Gastrocnemius medialis (tissue), 4 donors: ENCODE measurements at regions not wholly inside any gene's neighbourhood (a gene's known extent, or its start where the extent isn't known, plus 50 kb on each side); places are given as distances from the start of the nearest gene placed in this dataset.

Source experiments
- ATAC-seq, 2 donors: fragments of 150-250 bp; one replicate each; pipeline ENCODE4 v1.9.1; 2016
- DNase-seq, 2 donors: peaks; one replicate each; pipeline ENCODE4 v3.0.0-alpha.2; 2019
- H3K27ac ChIP-seq, 4 donors: fragments of 200-600 bp; sonication (generic); 1 replicate in 1 of 4; 2 replicates in 3 of 4; pipeline ENCODE4 v1.5.1; 2016 to 2018; ENCODE audit warnings: mild to moderate bottlenecking in 2 of 4, moderate library complexity in 1 of 4
- H3K27me3 ChIP-seq, 3 donors: fragments of 200-600 bp; sonication (generic) in 2 of 3; 1 replicate in 1 of 3; 2 replicates in 2 of 3; pipeline versions ENCODE4 v1.5.1 to v1.6.0; 2016 to 2019; ENCODE audit warnings: mild to moderate bottlenecking in 1 of 3, moderate library complexity in 1 of 3
- H3K36me3 ChIP-seq, 2 donors: fragments of 200-600 bp; sonication (generic) in 1 of 2; one replicate each; pipeline ENCODE4 v1.5.1; 2017 to 2018
- H3K4me1 ChIP-seq, 2 donors: fragments of 200-600 bp; sonication (generic) in 1 of 2; one replicate each; pipeline ENCODE4 v1.5.1; 2016 to 2017; ENCODE audit warnings: mild to moderate bottlenecking in 2 of 2
- H3K4me3 ChIP-seq, 4 donors: fragments of 200-600 bp; sonication (generic) in 3 of 4; 1 replicate in 1 of 4; 2 replicates in 3 of 4; pipeline ENCODE4 v1.5.1; 2016 to 2019; ENCODE audit warnings: mild to moderate bottlenecking in 2 of 4
- H3K9me3 ChIP-seq, 3 donors: fragments of 200-600 bp; sonication (generic) in 2 of 3; 1 replicate in 1 of 3; 2 replicates in 2 of 3; pipeline ENCODE4 v1.5.1; 2016 to 2019
- POLR2A ChIP-seq, 2 donors: fragments of 450-650 bp; IDR thresholded peaks; one replicate each; pipeline ENCODE4 v1.6.1; 2017; ENCODE audit warnings: antibody characterized with exemption in 2 of 2, mild to moderate bottlenecking in 2 of 2, moderate library complexity in 2 of 2
- in situ Hi-C, 4 donors: fragments of 200-750 bp; cut with MboI; loops; one replicate each; pipeline versions ENCODE4 v1.15.0 to v1.8.0; 2017; ENCODE audit warnings: low sequenced_read_pairs in 4 of 4
- intact Hi-C: fragments of 100-400 bp; cut with DNase I; formaldehyde crosslinking; loops from one replicate; pipeline ENCODE4 v1.15.1; 2023; ENCODE audit warnings: low total_unique reads
- TF ChIP-seq, protein P1 (sequence below), 5 experiments: fragments of 450-650 bp in 3 of 5; fragments of 200-600 bp in 2 of 5; sonication (generic) in 2 of 5; IDR thresholded peaks in 4 of 5; conservative IDR thresholded peaks in 1 of 5; 1 replicate in 4 of 5; 2 replicates in 1 of 5; pipeline ENCODE4 v1.5.1; 2016 to 2019; ENCODE audit warnings: antibody characterized with exemption in 5 of 5, mild to moderate bottlenecking in 3 of 5, moderate library complexity in 3 of 5

DNA sequence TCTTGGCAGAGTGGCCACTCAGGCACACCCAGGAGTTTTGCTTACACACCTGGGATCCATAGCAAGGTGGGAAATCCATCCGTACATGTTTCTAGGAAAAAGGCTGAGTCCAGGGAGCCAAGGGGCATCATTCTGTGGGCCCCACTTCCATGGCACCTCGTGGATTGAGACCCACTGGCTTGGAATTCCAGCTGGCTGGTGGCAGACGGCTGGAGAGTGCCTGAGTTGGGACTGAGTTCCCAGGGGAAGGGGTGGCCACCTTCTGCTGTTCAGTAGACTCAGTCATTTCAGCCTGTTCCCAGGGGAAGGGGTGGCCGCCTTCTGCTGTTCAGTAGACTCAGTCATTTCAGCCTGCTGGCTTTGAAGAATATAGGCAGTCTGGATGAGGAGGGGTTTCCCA, 366.0 kb upstream of the GRIA3 start:
- no peaks in the 10 kb centered on the region for H3K27me3 ChIP-seq
- no peak for ATAC-seq
- in situ Hi-C loops: no loop called here

DNA sequence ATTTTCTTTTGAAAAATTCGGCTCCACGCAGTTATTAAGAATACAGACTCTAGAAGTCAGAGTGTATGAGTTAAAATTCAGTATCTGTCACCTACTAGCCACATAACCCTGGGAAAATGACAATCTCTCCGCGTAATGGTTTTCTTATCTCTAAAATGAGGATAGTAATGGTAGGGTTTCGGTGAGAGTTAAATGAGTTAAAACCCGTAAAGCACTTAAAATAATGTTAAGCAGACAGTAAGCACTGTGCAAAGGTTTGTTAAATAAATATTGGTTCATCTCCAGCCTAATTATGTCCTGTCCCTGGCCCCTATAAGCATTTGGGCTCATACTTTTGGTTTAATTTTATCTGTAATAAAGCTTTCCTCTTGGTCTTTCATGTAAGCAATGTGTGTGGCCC, 350.8 kb upstream of the GRIA3 start:
- Histone ChIP-seq H3K9me3 (no peaks in the 10 kb centered on the region), H3K27me3 (no peaks in the 10 kb centered on the region), H3K27ac (no peak overlapping the region), H3K4me1 (no peaks in the 10 kb centered on the region), H3K36me3 (no peaks in the 10 kb centered on the region), H3K4me3 (no peak overlapping the region)
- in situ Hi-C loops (no loop called here), intact Hi-C loops (no loop called here)
- TF ChIP-seq, protein P1, sequence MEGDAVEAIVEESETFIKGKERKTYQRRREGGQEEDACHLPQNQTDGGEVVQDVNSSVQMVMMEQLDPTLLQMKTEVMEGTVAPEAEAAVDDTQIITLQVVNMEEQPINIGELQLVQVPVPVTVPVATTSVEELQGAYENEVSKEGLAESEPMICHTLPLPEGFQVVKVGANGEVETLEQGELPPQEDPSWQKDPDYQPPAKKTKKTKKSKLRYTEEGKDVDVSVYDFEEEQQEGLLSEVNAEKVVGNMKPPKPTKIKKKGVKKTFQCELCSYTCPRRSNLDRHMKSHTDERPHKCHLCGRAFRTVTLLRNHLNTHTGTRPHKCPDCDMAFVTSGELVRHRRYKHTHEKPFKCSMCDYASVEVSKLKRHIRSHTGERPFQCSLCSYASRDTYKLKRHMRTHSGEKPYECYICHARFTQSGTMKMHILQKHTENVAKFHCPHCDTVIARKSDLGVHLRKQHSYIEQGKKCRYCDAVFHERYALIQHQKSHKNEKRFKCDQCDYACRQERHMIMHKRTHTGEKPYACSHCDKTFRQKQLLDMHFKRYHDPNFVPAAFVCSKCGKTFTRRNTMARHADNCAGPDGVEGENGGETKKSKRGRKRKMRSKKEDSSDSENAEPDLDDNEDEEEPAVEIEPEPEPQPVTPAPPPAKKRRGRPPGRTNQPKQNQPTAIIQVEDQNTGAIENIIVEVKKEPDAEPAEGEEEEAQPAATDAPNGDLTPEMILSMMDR (IDR thresholded peaks at IDR 0.05 in 4 of 5, conservative IDR thresholded peaks at IDR 0.05 in 1 of 5): no peak
- TF ChIP-seq POLR2A (IDR thresholded peaks at IDR 0.05): no peak
- DNase-seq (no peak), ATAC-seq (no peak)

More for the DNA sequence above, 366.0 kb upstream of the GRIA3 start:
- intact Hi-C loops: no loop called here
- H3K27ac ChIP-seq: no peak overlapping the region
- H3K36me3 ChIP-seq: no peaks in the 10 kb centered on the region
- no peak for DNase-seq
- TF ChIP-seq, protein P1 (IDR thresholded peaks at IDR 0.05 in 4 of 5, conservative IDR thresholded peaks at IDR 0.05 in 1 of 5): no peak
- TF ChIP-seq POLR2A (IDR thresholded peaks at IDR 0.05): no peak
- H3K9me3 ChIP-seq: no peaks in the 10 kb centered on the region
- no peaks in the 10 kb centered on the region for H3K4me1 ChIP-seq
- no peak overlapping the region for H3K4me3 ChIP-seq

DNA sequence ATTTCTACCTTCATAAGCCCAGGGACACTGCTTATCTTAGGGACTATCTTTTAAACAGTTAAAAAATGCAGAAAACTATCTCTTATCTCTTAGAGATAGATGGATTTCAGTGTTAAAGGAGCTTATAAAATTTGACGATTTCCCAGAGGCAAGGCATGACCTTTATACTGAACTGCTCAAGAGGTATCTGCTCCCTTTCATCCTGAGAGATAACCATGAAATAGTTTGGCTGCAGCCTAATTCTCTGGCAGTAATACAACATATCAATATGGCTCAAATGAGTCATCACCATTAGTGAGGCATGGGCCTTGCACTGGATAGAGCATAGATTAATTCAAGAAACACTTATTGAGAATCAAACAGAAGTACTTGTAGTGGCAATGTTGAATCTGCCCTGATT, 348.2 kb upstream of the GRIA3 start:
- ATAC-seq: no peak

DNA sequence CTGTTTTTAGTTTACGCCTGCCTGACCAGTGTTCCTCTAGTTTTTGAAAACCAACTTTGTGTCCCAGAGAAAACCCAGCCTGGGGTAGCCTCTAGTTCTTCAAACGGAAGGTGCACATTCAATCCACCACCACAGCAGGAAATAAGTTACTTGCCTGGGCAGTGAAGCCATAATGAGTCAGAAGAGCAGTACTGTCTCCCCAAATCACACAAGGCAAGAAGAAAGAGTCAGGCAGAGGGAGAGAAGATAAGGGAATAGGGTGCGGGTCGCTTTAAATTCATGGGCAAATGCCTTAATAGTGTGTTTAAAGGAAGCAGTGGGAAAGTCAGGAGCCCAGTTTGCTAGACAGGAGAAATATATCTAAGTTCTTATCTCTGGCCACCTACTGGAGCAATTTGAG, 333.8 kb upstream of the GRIA3 start:
- intact Hi-C loops (no loop called here), in situ Hi-C loops (no loop called here)
- H3K9me3 ChIP-seq: no peaks in the 10 kb centered on the region
- ATAC-seq: no peak
- no peak overlapping the region for H3K27ac ChIP-seq
- H3K4me3 ChIP-seq: no peak overlapping the region
- no peak for DNase-seq
- H3K4me1 ChIP-seq: no peaks in the 10 kb centered on the region
- H3K27me3 ChIP-seq: no peaks in the 10 kb centered on the region
- no peak for TF ChIP-seq POLR2A (IDR thresholded peaks at IDR 0.05)
- TF ChIP-seq, protein P1 (IDR thresholded peaks at IDR 0.05 in 4 of 5, conservative IDR thresholded peaks at IDR 0.05 in 1 of 5): no peak
- no peaks in the 10 kb centered on the region for H3K36me3 ChIP-seq

More for the DNA sequence above, 348.2 kb upstream of the GRIA3 start:
- in situ Hi-C loops: no loop called here
- Histone ChIP-seq H3K27me3 (no peaks in the 10 kb centered on the region), H3K4me1 (no peaks in the 10 kb centered on the region), H3K9me3 (no peaks in the 10 kb centered on the region), H3K4me3 (no peak overlapping the region), H3K36me3 (no peaks in the 10 kb centered on the region), H3K27ac (no peak overlapping the region)
- DNase-seq: no peak
- TF ChIP-seq, protein P1 (IDR thresholded peaks at IDR 0.05 in 4 of 5, conservative IDR thresholded peaks at IDR 0.05 in 1 of 5): no peak
- TF ChIP-seq POLR2A (IDR thresholded peaks at IDR 0.05): no peak
- intact Hi-C loops: no loop called here

DNA sequence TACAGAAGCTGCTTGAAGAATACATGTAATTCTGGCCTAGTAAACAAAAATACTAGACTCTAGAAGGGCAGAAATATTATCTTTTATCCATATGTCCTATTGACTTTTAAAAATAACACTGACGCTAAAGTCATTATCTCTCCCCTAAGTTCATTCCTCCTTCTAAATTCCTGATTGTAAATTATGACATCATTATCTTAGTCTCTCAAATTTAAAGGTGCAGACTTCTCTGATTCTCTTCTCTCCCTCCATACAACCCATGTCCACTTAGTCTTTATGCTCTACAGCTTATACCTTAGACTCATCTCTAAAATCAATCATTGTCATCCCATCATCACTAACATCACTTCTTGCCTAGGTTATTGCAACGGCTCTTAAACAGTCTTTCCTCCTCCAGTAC, 327.9 kb upstream of the GRIA3 start:
- no peak for ATAC-seq
- no peak for TF ChIP-seq POLR2A (IDR thresholded peaks at IDR 0.05)
- TF ChIP-seq, protein P1 (IDR thresholded peaks at IDR 0.05 in 4 of 5, conservative IDR thresholded peaks at IDR 0.05 in 1 of 5): no peak
- H3K4me1 ChIP-seq: no peaks in the 10 kb centered on the region
- H3K4me3 ChIP-seq: no peak overlapping the region
- no peak for DNase-seq
- no peaks in the 10 kb centered on the region for H3K9me3 ChIP-seq
- no peaks in the 10 kb centered on the region for H3K36me3 ChIP-seq
- H3K27me3 ChIP-seq: no peaks in the 10 kb centered on the region
- no peak overlapping the region for H3K27ac ChIP-seq
- intact Hi-C loops (no loop called here), in situ Hi-C loops (no loop called here)
